ENCODE measurements at regions not wholly inside any gene's neighbourhood (a gene's known extent, or its start where the extent isn't known, plus 50 kb on each side); places are given as distances from the start of the nearest gene placed in this dataset.

DNA sequence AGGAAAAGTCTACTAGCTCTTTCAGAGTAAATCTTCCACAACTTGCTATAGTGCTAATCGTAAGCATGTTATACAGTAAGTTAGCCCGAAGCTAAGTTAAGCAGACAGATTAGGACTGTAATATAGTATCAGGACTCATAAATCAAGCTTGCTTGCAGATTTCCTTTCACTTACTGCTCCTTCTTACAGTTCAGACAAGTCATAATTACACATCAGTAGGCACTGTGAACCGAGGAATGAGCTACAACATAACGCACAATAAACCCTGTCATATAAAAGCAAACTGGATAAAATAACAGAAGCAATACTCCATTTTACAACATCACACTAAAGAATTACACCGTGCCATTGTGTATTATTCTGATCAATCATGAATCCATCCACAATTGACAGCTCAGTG is 832.6 kb upstream of the ZEB2 start:
- TF ChIP-seq, protein P1, sequence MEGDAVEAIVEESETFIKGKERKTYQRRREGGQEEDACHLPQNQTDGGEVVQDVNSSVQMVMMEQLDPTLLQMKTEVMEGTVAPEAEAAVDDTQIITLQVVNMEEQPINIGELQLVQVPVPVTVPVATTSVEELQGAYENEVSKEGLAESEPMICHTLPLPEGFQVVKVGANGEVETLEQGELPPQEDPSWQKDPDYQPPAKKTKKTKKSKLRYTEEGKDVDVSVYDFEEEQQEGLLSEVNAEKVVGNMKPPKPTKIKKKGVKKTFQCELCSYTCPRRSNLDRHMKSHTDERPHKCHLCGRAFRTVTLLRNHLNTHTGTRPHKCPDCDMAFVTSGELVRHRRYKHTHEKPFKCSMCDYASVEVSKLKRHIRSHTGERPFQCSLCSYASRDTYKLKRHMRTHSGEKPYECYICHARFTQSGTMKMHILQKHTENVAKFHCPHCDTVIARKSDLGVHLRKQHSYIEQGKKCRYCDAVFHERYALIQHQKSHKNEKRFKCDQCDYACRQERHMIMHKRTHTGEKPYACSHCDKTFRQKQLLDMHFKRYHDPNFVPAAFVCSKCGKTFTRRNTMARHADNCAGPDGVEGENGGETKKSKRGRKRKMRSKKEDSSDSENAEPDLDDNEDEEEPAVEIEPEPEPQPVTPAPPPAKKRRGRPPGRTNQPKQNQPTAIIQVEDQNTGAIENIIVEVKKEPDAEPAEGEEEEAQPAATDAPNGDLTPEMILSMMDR (conservative IDR thresholded peaks at IDR 0.05; ENCODE audit: low read depth, low read length), result no peak
- no peak overlapping the region for H3K4me3 ChIP-seq (ENCODE audit: low read length)
- DNase-seq (ENCODE audit: low read depth), result no peak

DNA sequence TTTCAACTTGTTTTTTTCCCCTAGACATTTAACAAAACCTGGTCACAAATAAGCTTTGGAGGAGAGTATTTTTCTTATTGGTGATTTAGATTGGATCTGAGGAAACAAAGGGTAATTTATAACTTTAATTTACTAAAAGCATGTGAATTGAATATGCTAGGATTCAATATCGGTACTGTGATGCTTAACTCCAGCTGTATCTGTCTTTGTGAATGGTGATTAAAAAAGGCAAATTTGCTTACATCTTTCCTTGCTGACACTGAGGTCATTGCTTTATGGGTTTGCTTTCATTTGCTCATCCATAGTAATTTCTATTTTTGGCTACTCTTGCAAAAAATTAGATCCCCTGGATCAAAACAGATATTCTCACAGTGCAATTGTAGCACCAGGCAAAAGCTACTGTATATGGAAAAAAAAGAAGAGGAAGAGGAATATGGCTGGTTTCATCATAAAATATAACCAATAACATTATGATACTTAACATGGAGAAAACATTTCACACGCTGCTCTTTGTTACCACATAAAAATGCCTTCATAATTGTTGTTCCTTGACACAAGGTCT is 832.0 kb upstream of the ZEB2 start:
- TF ChIP-seq, protein P1 (conservative IDR thresholded peaks at IDR 0.05; ENCODE audit: low read depth, low read length), result no peak
- DNase-seq (ENCODE audit: low read depth), result no peak
- H3K4me3 ChIP-seq (ENCODE audit: low read length), result no peak overlapping the region

DNA sequence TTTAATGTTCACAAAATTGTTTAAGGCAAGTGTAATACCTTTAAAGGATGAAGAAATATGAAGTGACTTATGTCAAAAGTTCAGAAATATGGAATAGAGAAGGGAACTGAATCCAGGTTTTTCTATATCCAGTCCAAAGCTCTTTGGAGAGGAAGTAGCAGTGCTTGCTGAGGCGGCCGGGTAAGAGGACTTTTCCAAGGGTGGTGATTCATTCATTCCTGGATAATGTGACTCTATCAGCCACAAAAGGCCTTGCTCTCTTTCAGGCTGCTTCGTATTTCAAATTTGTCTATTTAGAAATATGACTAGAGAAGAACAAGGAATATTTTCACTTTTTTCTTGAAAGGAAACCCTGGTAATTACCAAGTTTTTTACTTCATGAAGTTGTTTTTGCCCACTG is 830.1 kb upstream of the ZEB2 start:
- no peak for DNase-seq (ENCODE audit: low read depth)
- TF ChIP-seq, protein P1 (conservative IDR thresholded peaks at IDR 0.05; ENCODE audit: low read depth, low read length), result no peak

DNA sequence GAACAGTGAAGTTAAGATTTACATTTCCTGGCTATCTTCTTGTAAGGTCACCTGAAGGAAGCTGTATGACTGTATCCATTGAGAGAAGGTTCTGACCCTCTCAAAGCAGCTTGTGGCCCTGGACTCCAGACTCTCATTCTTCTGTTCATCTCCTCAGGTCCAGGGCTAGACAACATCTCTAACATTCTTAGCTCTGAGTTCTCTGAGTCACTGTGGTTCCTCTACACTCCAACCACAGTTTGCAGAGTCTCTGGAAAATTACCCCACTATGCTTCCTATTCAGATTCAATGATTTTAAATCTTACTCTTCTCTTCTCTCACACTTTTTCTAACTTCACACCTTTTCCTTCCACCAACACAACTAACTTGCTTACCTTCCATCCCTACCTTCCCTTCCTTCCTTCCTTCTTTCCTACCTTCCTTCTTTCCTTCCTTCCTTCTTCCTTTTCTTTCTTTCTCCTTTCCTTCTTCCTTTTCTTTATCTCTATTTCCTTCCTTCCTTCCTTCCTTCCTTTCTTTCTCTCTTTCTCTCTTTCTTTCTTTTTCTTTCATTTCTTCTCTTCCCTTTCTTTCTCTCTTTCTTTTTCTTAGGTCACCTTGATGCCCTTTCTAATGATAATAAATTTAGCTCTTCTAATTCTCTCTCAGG is 824.3 kb upstream of the ZEB2 start:
- H3K4me3 ChIP-seq (ENCODE audit: low read length), result no peak overlapping the region
- TF ChIP-seq, protein P1 (conservative IDR thresholded peaks at IDR 0.05; ENCODE audit: low read depth, low read length), result no peak
- no peak for DNase-seq (ENCODE audit: low read depth)

More for the DNA sequence above, 830.1 kb upstream of the ZEB2 start:
- H3K4me3 ChIP-seq (ENCODE audit: low read length), result no peak overlapping the region

DNA sequence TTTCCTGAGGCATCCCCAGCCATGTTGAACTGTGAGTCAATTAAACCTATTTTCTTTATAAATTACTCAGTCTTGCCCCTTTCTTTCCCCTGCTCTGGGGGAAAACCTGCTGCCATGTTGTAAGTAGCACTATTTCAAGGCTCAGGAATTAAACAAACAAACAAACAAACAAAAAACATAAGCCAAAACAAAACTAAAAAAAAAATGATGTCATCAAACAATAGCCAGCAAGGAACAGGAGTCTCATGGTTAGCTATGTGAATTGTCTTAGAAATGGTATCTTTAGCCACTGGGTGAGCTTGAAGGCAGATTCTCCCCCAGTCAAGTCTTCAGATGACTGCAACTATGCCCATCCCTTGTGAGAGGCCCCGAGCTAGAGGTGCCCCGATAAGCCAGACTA is 823.4 kb upstream of the ZEB2 start:
- TF ChIP-seq, protein P1 (conservative IDR thresholded peaks at IDR 0.05; ENCODE audit: low read depth, low read length), result no peak
- no peak for DNase-seq (ENCODE audit: low read depth)
- H3K4me3 ChIP-seq (ENCODE audit: low read length), result no peak overlapping the region

DNA sequence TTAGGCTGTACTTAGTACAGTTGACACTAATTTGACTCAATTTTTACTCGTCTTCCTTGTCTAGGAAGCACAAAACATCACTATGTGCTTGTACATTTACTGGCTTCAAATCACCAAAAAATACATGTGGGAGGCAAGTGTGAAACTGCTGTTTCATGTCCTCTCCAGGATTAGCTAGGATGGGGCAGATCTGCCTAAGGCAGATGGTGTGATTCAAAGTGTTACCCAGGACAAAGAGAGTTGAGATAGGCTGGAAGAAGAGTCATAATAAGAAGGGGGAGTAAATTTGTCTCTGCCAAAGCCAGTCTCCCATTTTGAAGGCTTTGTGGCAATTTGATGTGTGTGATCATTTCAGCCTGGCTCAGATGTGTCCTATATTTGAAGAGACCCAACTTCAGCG is 821.6 kb upstream of the ZEB2 start:
- no peak overlapping the region for H3K4me3 ChIP-seq (ENCODE audit: low read length)
- no peak for DNase-seq (ENCODE audit: low read depth)
- TF ChIP-seq, protein P1 (conservative IDR thresholded peaks at IDR 0.05; ENCODE audit: low read depth, low read length), result no peak

DNA sequence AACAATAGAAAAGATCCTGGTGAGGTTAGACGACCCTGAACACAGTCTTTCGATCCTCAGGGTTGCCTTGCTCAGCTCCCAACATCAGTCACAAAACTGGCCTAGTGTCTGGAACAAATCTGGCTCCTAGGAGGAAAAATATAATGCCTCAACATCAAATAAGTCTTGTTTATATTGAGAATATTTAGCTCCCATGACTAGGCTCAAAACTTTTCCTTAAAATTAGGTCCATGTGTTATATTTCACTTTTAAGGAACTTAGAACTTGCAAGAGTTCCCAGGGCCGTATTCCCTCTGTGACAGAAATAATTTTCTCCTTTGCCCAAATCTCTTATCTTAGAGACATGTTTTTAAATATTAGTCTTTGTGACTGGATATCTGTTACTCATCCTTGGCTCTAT is 819.7 kb upstream of the ZEB2 start:
- H3K4me3 ChIP-seq (ENCODE audit: low read length), result no peak overlapping the region
- no peak for DNase-seq (ENCODE audit: low read depth)
- TF ChIP-seq, protein P1 (conservative IDR thresholded peaks at IDR 0.05; ENCODE audit: low read depth, low read length), result no peak
